ENCODE measurements at regions not wholly inside any gene's neighbourhood (a gene's known extent, or its start where the extent isn't known, plus 50 kb on each side); places are given as distances from the start of the nearest gene placed in this dataset.

- no peak for TF ChIP-seq CTCF (conservative IDR thresholded peaks at IDR 0.05)
- TF ChIP-seq EZH2 (IDR thresholded peaks at IDR 0.05; ENCODE audit: low read depth): no peak
Observed at GRCh38 chr9:73459817-73460216, 308.2 kb downstream of the ANXA1 start.

Measured in PC-9 (cell line).